Right renal cortex interstitium (tissue), 3 donors: ENCODE measurements at regions not wholly inside any gene's neighbourhood (a gene's known extent, or its start where the extent isn't known, plus 50 kb on each side); places are given as distances from the start of the nearest gene placed in this dataset.
"Not testable (repeated sequence)": the region's sequence is repeated elsewhere in the genome, so short reads cannot be mapped to it uniquely, and the experiment has no call there.

Experiments
- DNase-seq, 3 donors: peaks; one replicate each; pipeline ENCODE4 v3.0.0-alpha.2; 2013; ENCODE audit warnings: low read depth in 3 of 3, low spot score in 2 of 3

GRCh38 chr2:163198972-163199371 is 360.4 kb upstream of the KCNH7 start:
- DNase-seq, result no peak

GRCh38 chr2:163198007-163198406 is 359.4 kb upstream of the KCNH7 start:
- DNase-seq, result no peak

DNA sequence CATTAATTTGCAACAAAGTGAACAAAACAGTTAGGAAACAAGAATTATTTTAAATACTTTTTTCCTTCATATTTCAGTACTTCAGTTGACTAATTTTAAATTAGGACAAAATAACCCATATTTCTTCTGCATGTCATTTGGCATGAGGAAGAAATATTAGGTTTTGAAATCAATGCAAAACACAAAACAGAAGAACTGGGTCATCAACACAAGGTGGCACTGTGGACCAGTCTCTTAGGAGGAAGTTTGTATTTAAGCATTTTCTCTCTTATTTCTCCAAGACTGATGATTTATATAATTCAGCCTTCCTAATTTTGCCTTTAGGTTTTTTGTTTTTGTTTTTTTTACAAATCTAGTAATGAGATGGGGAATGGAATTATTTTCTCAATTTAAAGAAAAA is 352.8 kb upstream of the KCNH7 start:
- no peak for DNase-seq

DNA sequence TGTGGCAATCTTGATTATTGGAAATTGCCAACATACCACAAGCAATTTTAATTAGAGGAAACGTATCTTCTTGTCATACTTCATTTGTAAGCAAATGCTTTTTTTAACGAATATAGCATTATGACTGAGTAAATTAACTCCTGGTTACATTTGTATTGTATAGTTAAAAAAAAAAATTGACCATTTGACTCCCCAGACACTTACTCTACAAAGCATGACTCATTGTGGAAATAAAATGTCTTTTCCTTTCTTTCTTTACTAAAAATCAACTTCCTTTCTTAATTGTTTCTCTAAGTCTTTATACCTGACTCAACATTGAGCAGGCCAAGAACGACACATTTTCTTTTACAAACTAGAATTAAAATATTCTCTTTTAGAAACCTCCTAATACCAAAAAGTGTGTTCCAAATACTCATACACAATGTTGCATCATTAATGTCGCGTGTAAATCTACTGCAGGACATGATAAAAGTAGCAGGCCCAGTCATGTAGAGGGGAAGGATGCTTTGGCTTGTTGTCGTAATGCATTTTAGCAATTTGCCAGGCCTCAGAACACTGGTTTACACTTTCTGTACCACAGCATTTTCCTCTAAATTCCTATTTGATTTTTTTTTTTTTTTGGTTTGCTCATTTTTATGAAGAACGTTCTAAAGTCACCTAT is 349.6 kb upstream of the KCNH7 start:
- DNase-seq, result no peak

GRCh38 chr2:163187119-163187518 is 348.6 kb upstream of the KCNH7 start:
- DNase-seq, result no peak

GRCh38 chr2:163185160-163185559 is 346.6 kb upstream of the KCNH7 start:
- no peak for DNase-seq

- no peak for DNase-seq
These were observed 344.3 kb upstream of the KCNH7 start for GRCh38 chr2:163182764-163183354.

GRCh38 chr2:163177592-163177991 is 339.0 kb upstream of the KCNH7 start:
- DNase-seq, result no peak

- no peak for DNase-seq
These were observed 336.7 kb upstream of the KCNH7 start for GRCh38 chr2:163175294-163175693.

- DNase-seq, result no peak
These were observed 335.0 kb upstream of the KCNH7 start for GRCh38 chr2:163173591-163173990.

- no peak for DNase-seq
These were observed 333.4 kb upstream of the KCNH7 start for GRCh38 chr2:163171786-163172530.

DNA sequence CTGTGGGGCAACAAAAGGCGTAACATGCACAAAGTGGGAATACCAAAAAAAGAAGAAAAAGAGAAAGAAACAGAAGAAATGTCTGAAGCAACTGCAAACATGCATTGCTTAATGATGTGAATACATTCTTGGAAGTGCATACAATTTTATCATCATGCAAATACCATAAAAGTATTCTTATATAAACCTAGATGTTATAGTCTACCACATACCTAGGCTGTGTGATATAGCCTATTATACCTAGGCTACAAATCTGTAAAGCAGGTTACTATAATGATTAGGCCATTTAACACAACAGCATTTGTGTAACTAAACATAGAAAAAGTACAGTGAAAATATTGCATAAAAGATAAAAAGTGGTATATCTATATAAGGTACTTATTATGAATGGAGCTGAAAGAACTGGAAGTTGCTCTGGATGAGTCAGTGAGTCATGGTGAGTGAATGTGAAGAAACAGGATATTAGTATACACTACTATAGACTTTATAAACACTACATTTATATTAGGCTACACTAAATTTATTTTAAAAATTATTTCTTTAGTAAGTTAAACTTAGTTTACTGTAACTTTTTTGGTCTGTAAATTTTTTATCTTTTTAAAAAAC is 319.4 kb upstream of the KCNH7 start:
- no peak for DNase-seq

GRCh38 chr2:163157411-163157810 is 318.8 kb upstream of the KCNH7 start:
- no peak for DNase-seq

GRCh38 chr2:163155925-163156324 is 317.4 kb upstream of the KCNH7 start:
- DNase-seq, result no peak

GRCh38 chr2:163155279-163155883 is 316.8 kb upstream of the KCNH7 start:
- DNase-seq, result no peak

- DNase-seq, result no peak
These were observed 304.1 kb upstream of the KCNH7 start for GRCh38 chr2:163142618-163143017.

- DNase-seq, result no peak
These were observed 300.4 kb upstream of the KCNH7 start for GRCh38 chr2:163138947-163139346.

DNA sequence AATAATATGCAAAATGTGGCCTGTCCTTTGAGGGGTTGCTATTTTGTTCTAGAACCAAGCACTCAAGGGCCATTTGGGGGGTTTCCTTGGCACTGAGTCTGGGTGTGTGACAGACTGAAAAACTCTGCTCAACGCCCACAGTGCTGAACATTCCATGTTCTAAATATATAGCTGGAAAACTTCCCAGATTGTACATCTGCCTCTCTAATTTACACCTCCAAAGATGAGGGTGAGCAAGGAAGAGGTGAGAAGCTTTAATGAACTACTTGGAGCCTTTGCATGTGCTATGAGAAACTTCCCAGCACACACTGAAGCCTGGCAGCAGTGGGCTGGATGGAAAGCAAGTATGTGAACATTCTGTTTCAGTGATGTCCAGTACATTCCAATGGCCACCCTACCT is 296.7 kb upstream of the KCNH7 start:
- DNase-seq, result no peak

DNA sequence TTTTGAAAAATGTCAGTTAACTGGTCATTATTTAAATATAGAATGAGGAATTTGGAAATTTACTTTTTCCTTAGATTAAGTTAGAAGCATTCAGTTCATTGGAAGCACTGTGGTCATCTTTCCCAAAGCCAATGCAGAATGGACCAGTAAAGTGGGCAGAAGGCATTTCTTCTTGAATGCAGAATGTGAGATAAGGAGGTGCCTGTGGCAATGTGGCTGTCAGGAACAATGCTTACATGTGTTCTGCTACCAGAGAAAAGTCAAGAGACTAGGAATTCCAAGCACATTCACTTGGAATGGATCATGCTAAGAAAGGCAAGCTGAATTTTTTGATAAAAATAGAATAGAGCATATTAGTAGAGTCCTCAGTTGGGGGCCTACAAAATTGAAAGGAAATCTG is 295.0 kb upstream of the KCNH7 start:
- DNase-seq, result no peak

DNA sequence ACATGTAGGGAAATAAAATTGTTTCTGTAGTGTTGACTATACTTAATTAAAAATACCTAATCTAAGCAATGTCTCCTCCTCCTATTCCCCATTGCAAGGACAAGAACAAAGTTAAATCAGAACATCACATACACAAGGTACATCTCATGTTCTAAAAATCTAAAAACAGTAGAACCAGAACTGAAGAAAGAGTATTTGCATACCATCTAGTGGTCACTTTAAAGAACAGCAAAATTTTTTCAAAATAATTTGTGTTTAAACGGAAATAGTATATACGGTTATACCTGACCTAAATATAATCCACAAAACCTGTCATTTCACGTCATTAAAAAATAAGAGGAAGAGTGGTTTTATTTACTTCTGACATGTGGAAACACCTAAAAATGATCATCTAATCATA is 294.3 kb upstream of the KCNH7 start:
- DNase-seq, result no peak

DNA sequence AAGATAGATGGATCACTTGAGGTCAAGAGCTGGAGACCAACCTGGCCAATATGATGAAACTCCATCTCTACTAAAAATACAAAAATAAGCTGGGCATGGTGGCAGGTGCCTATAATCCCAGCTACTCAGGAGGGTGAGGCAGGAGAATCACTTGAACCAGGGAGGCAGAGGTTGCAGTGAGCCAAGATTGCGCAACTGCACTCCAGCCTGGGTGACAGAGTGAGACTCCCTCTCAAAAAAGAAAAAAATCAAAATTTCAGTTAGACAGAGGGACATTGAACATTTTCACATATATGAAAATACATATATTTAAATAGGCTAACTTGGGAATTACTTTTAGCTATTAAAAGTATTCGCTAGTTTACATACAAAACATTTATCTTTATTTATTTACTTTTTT is 293.6 kb upstream of the KCNH7 start:
- DNase-seq, result not testable (repeated sequence)
